ENCODE measurements at regions not wholly inside any gene's neighbourhood (a gene's known extent, or its start where the extent isn't known, plus 50 kb on each side); places are given as distances from the start of the nearest gene placed in this dataset.
"Not testable (repeated sequence)": the region's sequence is repeated elsewhere in the genome, so short reads cannot be mapped to it uniquely, and the experiment has no call there.

GRCh38 chr6:141877275-141877983, 255.3 kb upstream of the GJE1 start:
- DNase-seq (ENCODE audit: low read depth), result no peak

- DNase-seq (ENCODE audit: low read depth), result no peak
These were observed 257.7 kb upstream of the GJE1 start for GRCh38 chr6:141874930-141875602.

GRCh38 chr6:141869509-141869908, 263.2 kb upstream of the GJE1 start:
- DNase-seq (ENCODE audit: low read depth), result not testable (repeated sequence)

GRCh38 chr6:141867767-141868166, 265.0 kb upstream of the GJE1 start:
- DNase-seq (ENCODE audit: low read depth), result no peak

- DNase-seq (ENCODE audit: low read depth), result no peak
These were observed 265.8 kb upstream of the GJE1 start for GRCh38 chr6:141866731-141867497.

- no peak for DNase-seq (ENCODE audit: low read depth)
These were observed 281.7 kb upstream of the GJE1 start for GRCh38 chr6:141851063-141851462.

- no peak for DNase-seq (ENCODE audit: low read depth)
These were observed 284.5 kb upstream of the GJE1 start for GRCh38 chr6:141848029-141848890.

- no peak for DNase-seq (ENCODE audit: low read depth)
These were observed 286.1 kb upstream of the GJE1 start for GRCh38 chr6:141846639-141847038.

GRCh38 chr6:141843178-141843834, 289.4 kb upstream of the GJE1 start:
- DNase-seq (ENCODE audit: low read depth), result no peak

GRCh38 chr6:141833001-141833655, 299.6 kb upstream of the GJE1 start:
- no peak for DNase-seq (ENCODE audit: low read depth)

GRCh38 chr6:141830530-141830929, 302.2 kb upstream of the GJE1 start:
- DNase-seq (ENCODE audit: low read depth), result no peak

- no peak for DNase-seq (ENCODE audit: low read depth)
These were observed 303.0 kb upstream of the GJE1 start for GRCh38 chr6:141829566-141830360.

GRCh38 chr6:141824350-141824749, 308.4 kb upstream of the GJE1 start:
- no peak for DNase-seq (ENCODE audit: low read depth)

- DNase-seq (ENCODE audit: low read depth), result not testable (repeated sequence)
These were observed 317.7 kb upstream of the GJE1 start for GRCh38 chr6:141815039-141815438.

GRCh38 chr6:141809901-141810300, 322.8 kb upstream of the GJE1 start:
- DNase-seq (ENCODE audit: low read depth), result no peak

GRCh38 chr6:141808662-141809061, 324.1 kb upstream of the GJE1 start:
- no peak for DNase-seq (ENCODE audit: low read depth)

- DNase-seq (ENCODE audit: low read depth), result not testable (repeated sequence)
These were observed 331.8 kb upstream of the GJE1 start for GRCh38 chr6:141800973-141801372.

- no peak for DNase-seq (ENCODE audit: low read depth)
These were observed 341.8 kb upstream of the GJE1 start for GRCh38 chr6:141790921-141791320.

- no peak for DNase-seq (ENCODE audit: low read depth)
These were observed 344.6 kb upstream of the GJE1 start for GRCh38 chr6:141788096-141788495.

- no peak for DNase-seq (ENCODE audit: low read depth)
These were observed 349.1 kb upstream of the GJE1 start for GRCh38 chr6:141783585-141783984.
